ENCODE measurements at regions not wholly inside any gene's neighbourhood (a gene's known extent, or its start where the extent isn't known, plus 50 kb on each side); places are given as distances from the start of the nearest gene placed in this dataset.

DNA sequence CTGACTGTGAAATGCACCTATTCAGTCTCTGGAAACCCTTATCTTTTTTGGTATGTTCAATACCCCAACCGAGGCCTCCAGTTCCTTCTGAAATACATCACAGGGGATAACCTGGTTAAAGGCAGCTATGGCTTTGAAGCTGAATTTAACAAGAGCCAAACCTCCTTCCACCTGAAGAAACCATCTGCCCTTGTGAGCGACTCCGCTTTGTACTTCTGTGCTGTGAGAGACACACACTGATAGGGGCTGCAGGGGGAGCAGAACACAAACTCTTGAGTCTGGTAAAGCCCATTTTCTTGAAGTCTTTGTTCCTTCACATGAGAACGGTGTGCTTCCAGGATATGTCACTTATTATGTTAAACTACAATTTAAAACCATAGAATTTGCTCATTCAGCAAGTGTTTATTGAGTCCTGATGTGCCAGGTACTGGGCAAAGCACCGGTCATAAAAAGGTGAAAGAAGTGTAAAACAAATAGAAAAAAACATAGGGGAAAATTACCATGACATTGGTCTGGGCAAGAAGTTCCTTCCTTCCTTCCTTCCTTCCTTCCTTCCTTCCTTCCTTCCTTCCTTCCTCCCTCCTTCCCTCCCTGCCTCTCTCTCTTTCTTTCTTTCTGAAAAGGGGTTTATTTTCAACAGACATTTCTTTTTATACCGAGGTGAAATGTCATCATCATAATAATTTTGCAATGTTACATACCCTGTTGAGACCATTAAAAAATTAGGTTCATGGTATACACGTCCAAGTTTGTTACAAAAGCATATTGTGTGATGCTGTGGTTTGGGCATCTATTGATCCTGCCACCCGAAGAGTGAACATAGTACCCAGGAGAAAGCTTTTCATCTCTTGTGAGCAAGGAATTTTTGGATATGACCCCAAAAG is 50.7 kb upstream of the OR4E1 start:
- TF ChIP-seq, protein P1, sequence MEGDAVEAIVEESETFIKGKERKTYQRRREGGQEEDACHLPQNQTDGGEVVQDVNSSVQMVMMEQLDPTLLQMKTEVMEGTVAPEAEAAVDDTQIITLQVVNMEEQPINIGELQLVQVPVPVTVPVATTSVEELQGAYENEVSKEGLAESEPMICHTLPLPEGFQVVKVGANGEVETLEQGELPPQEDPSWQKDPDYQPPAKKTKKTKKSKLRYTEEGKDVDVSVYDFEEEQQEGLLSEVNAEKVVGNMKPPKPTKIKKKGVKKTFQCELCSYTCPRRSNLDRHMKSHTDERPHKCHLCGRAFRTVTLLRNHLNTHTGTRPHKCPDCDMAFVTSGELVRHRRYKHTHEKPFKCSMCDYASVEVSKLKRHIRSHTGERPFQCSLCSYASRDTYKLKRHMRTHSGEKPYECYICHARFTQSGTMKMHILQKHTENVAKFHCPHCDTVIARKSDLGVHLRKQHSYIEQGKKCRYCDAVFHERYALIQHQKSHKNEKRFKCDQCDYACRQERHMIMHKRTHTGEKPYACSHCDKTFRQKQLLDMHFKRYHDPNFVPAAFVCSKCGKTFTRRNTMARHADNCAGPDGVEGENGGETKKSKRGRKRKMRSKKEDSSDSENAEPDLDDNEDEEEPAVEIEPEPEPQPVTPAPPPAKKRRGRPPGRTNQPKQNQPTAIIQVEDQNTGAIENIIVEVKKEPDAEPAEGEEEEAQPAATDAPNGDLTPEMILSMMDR (IDR thresholded peaks at IDR 0.05; ENCODE audit: control extremely low read depth in 1 of 3, insufficient read depth in 1 of 3, low read depth in 1 of 3, low read length in 3 of 3): no peak
- TF ChIP-seq SIN3A (conservative IDR thresholded peaks at IDR 0.05 in 1 of 2, IDR thresholded peaks at IDR 0.05 in 1 of 2; ENCODE audit: low read depth in 1 of 2, low read length in 2 of 2): no peak
- no peak for TF ChIP-seq CREB1 (IDR thresholded peaks at IDR 0.05)
- TF ChIP-seq, protein P2, sequence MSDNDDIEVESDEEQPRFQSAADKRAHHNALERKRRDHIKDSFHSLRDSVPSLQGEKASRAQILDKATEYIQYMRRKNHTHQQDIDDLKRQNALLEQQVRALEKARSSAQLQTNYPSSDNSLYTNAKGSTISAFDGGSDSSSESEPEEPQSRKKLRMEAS (IDR thresholded peaks at IDR 0.05): no peak
- TF ChIP-seq POLR2AphosphoS5 (IDR thresholded peaks at IDR 0.05; ENCODE audit: low read depth, low read length): no peak
- TF ChIP-seq KDM1A (IDR thresholded peaks at IDR 0.05; ENCODE audit: borderline replicate concordance, low read length): no peak
- TF ChIP-seq HDAC6 (IDR thresholded peaks at IDR 0.05; ENCODE audit: low read depth, low read length): no peak
- TF ChIP-seq EZH2 (IDR thresholded peaks at IDR 0.05; ENCODE audit: low read depth, low read length, severe bottlenecking): no peak
- TF ChIP-seq PHF8 (conservative IDR thresholded peaks at IDR 0.05; ENCODE audit: low read depth, low read length): no peak
- TF ChIP-seq, protein P3, sequence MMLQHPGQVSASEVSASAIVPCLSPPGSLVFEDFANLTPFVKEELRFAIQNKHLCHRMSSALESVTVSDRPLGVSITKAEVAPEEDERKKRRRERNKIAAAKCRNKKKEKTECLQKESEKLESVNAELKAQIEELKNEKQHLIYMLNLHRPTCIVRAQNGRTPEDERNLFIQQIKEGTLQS (IDR thresholded peaks at IDR 0.05; ENCODE audit: insufficient read depth, low read depth, low read length): no peak
- no peak for TF ChIP-seq POLR2A (IDR thresholded peaks at IDR 0.05; ENCODE audit: control extremely low read depth in 1 of 2, low read depth in 2 of 2, low read length in 2 of 2)
- TF ChIP-seq CBX8 (IDR thresholded peaks at IDR 0.05; ENCODE audit: borderline replicate concordance, low read depth, low read length): no peak
- TF ChIP-seq HDAC2 (IDR thresholded peaks at IDR 0.05; ENCODE audit: borderline replicate concordance in 1 of 2, low read depth in 2 of 2, low read length in 2 of 2): no peak
